ENCODE measurements at regions not wholly inside any gene's neighbourhood (a gene's known extent, or its start where the extent isn't known, plus 50 kb on each side); places are given as distances from the start of the nearest gene placed in this dataset.

GRCh38 chr11:109606256-109606655, 184.3 kb downstream of the C11orf87 start:
- no peaks in the 10 kb centered on the region for H3K79me2 ChIP-seq (ENCODE audit: control insufficient read depth, insufficient read depth, low read length)
- TF ChIP-seq CTCF (optimal IDR thresholded peaks at IDR 0.05 in 1 of 3, IDR thresholded peaks at IDR 0.05 in 1 of 3, conservative IDR thresholded peaks at IDR 0.05 in 1 of 3; ENCODE audit: extremely low read depth in 1 of 3, insufficient read depth in 2 of 3, low read length in 3 of 3) = no peak
- TF ChIP-seq EZH2 (IDR thresholded peaks at IDR 0.05; ENCODE audit: low read length) = no peak
- dilution Hi-C loops (cut with MboI; ENCODE audit: extremely low pct_ligation_motif_present, low sequenced_read_pairs) = no loop called here
- H3K4me1 ChIP-seq (ENCODE audit: control insufficient read depth, extremely low read depth, insufficient read depth, low read length) = no peaks in the 10 kb centered on the region
- no peaks in the 10 kb centered on the region for H3K9me1 ChIP-seq (ENCODE audit: control insufficient read depth, extremely low read depth, insufficient read depth, low read length)
- no peak overlapping the region for H3K9ac ChIP-seq (ENCODE audit: control insufficient read depth, extremely low read depth, insufficient read depth, low read length)
- H3K27me3 ChIP-seq (ENCODE audit: control insufficient read depth, extremely low read depth, insufficient read depth, low read length) = no peaks in the 10 kb centered on the region
- DNase-seq (ENCODE audit: low read depth, low spot score) (no peak), FAIRE-seq (no peak)
- H3K4me2 ChIP-seq (ENCODE audit: control insufficient read depth, extremely low read depth, insufficient read depth, low read depth, low read length) = no peak overlapping the region
- no peaks in the 10 kb centered on the region for H4K20me1 ChIP-seq (ENCODE audit: control insufficient read depth, extremely low read depth, insufficient read depth, low read length)
- H3K9me3 ChIP-seq (ENCODE audit: control insufficient read depth, low read depth, low read length) = no peaks in the 10 kb centered on the region
- H3K27ac ChIP-seq (ENCODE audit: control insufficient read depth, insufficient read depth, low read length) = no peak overlapping the region
- no peaks in the 10 kb centered on the region for H3K36me3 ChIP-seq (ENCODE audit: control insufficient read depth in 2 of 2, extremely low read depth in 1 of 2, insufficient read depth in 2 of 2, low read length in 2 of 2)
- no peak overlapping the region for H3K4me3 ChIP-seq (ENCODE audit: control insufficient read depth in 2 of 3, extremely low read depth in 1 of 3, insufficient read depth in 2 of 3, low read depth in 1 of 3, low read length in 3 of 3)
- H2AFZ ChIP-seq (ENCODE audit: control insufficient read depth, low read length) = no peak overlapping the region

GRCh38 chr11:109609454-109610185, 187.6 kb downstream of the C11orf87 start:
- no peaks in the 10 kb centered on the region for H3K9me3 ChIP-seq (ENCODE audit: control insufficient read depth, low read depth, low read length)
- H3K9ac ChIP-seq (ENCODE audit: control insufficient read depth, extremely low read depth, insufficient read depth, low read length) = no peak overlapping the region
- TF ChIP-seq CTCF (optimal IDR thresholded peaks at IDR 0.05 in 1 of 3, IDR thresholded peaks at IDR 0.05 in 1 of 3, conservative IDR thresholded peaks at IDR 0.05 in 1 of 3; ENCODE audit: extremely low read depth in 1 of 3, insufficient read depth in 2 of 3, low read length in 3 of 3) = no peak
- no peak for TF ChIP-seq EZH2 (IDR thresholded peaks at IDR 0.05; ENCODE audit: low read length)
- no peaks in the 10 kb centered on the region for H3K27me3 ChIP-seq (ENCODE audit: control insufficient read depth, extremely low read depth, insufficient read depth, low read length)
- H3K79me2 ChIP-seq (ENCODE audit: control insufficient read depth, insufficient read depth, low read length) = no peaks in the 10 kb centered on the region
- H3K36me3 ChIP-seq (ENCODE audit: control insufficient read depth in 2 of 2, extremely low read depth in 1 of 2, insufficient read depth in 2 of 2, low read length in 2 of 2) = no peaks in the 10 kb centered on the region
- H2AFZ ChIP-seq (ENCODE audit: control insufficient read depth, low read length) = no peak overlapping the region
- FAIRE-seq (no peak), DNase-seq (ENCODE audit: low read depth, low spot score) (no peak)
- dilution Hi-C loops (cut with MboI; ENCODE audit: extremely low pct_ligation_motif_present, low sequenced_read_pairs) = no loop called here
- no peaks in the 10 kb centered on the region for H3K9me1 ChIP-seq (ENCODE audit: control insufficient read depth, extremely low read depth, insufficient read depth, low read length)
- no peak overlapping the region for H3K4me3 ChIP-seq (ENCODE audit: control insufficient read depth in 2 of 3, extremely low read depth in 1 of 3, insufficient read depth in 2 of 3, low read depth in 1 of 3, low read length in 3 of 3)
- H4K20me1 ChIP-seq (ENCODE audit: control insufficient read depth, extremely low read depth, insufficient read depth, low read length) = no peaks in the 10 kb centered on the region
- H3K4me1 ChIP-seq (ENCODE audit: control insufficient read depth, extremely low read depth, insufficient read depth, low read length) = no peaks in the 10 kb centered on the region
- H3K27ac ChIP-seq (ENCODE audit: control insufficient read depth, insufficient read depth, low read length) = no peak overlapping the region
- no peak overlapping the region for H3K4me2 ChIP-seq (ENCODE audit: control insufficient read depth, extremely low read depth, insufficient read depth, low read depth, low read length)
